Fibroblast of lung (primary cell): ENCODE measurements at regions not wholly inside any gene's neighbourhood (a gene's known extent, or its start where the extent isn't known, plus 50 kb on each side); places are given as distances from the start of the nearest gene placed in this dataset.
"Not testable (repeated sequence)": the region's sequence is repeated elsewhere in the genome, so short reads cannot be mapped to it uniquely, and the experiment has no call there.

Experiments used
- DNase-seq, 2 donors: peaks; one replicate each; pipeline versions ENCODE4 v3.0.0 to v3.0.0-alpha.2; 2010; ENCODE audit warnings: low read depth in 2 of 2
- H2AFZ ChIP-seq: 2 replicates; pipeline ENCODE4 v1.5.1; 2012; ENCODE audit warnings: low read length, control low read depth, inconsistent platforms
- H3K27ac ChIP-seq: 2 replicates; pipeline ENCODE4 v1.5.1; 2011; ENCODE audit warnings: low read length, control low read depth; ENCODE audit not compliant: insufficient read depth
- H3K27me3 ChIP-seq: 2 replicates; pipeline ENCODE4 v1.5.1; 2011; ENCODE audit warnings: mild to moderate bottlenecking, low read length; ENCODE audit not compliant: control insufficient read depth, insufficient read depth
- H3K36me3 ChIP-seq: 2 replicates; pipeline ENCODE4 v1.5.1; 2011; ENCODE audit warnings: low read length; ENCODE audit not compliant: control insufficient read depth, insufficient read depth
- H3K4me1 ChIP-seq: 2 replicates; pipeline ENCODE4 v1.5.1; 2011; ENCODE audit warnings: low read length; ENCODE audit not compliant: control insufficient read depth, insufficient read depth; ENCODE audit errors: extremely low read depth
- H3K4me2 ChIP-seq: 2 replicates; pipeline ENCODE4 v1.5.1; 2011; ENCODE audit warnings: low read length, control low read depth; ENCODE audit not compliant: insufficient read depth; ENCODE audit errors: extremely low read depth
- H3K4me3 ChIP-seq, 4 experiments: fragments of 200-600 bp in 1 of 4; sonication (generic) in 1 of 4; replicated peaks in 1 of 4; 2 replicates each; pipeline ENCODE4 v1.5.1; 2011 to 2016; ENCODE audit warnings: low read length in 4 of 4, low read depth in 3 of 4, mild to moderate bottlenecking in 3 of 4, control low read depth in 2 of 4, inconsistent platforms in 1 of 4, mixed read lengths in 1 of 4; ENCODE audit not compliant: insufficient read depth in 1 of 4; ENCODE audit errors: control extremely low read depth in 1 of 4
- H3K79me2 ChIP-seq: 2 replicates; pipeline ENCODE4 v1.5.1; 2012; ENCODE audit warnings: mild to moderate bottlenecking, low read length, inconsistent platforms; ENCODE audit not compliant: control insufficient read depth, insufficient read depth
- H3K9ac ChIP-seq: 2 replicates; pipeline ENCODE4 v1.5.1; 2011; ENCODE audit warnings: mild to moderate bottlenecking, low read length, control low read depth; ENCODE audit not compliant: insufficient read depth
- H3K9me3 ChIP-seq: 2 replicates; pipeline ENCODE4 v1.5.1; 2012; ENCODE audit warnings: low read depth, low read length; ENCODE audit not compliant: control insufficient read depth, insufficient read depth
- H4K20me1 ChIP-seq: 2 replicates; pipeline ENCODE4 v1.5.1; 2011; ENCODE audit warnings: low read length; ENCODE audit not compliant: control insufficient read depth, insufficient read depth; ENCODE audit errors: extremely low read depth
- TF ChIP-seq, protein P1 (sequence below), 2 donors: IDR thresholded peaks in 1 of 2; conservative IDR thresholded peaks in 1 of 2; 1 replicate in 1 of 2; 2 replicates in 1 of 2; pipeline ENCODE4 v1.5.1; 2011 to 2012; ENCODE audit warnings: low read length in 2 of 2, control low read depth in 1 of 2, inconsistent platforms in 1 of 2, low read depth in 1 of 2, mild to moderate bottlenecking in 1 of 2

DNA sequence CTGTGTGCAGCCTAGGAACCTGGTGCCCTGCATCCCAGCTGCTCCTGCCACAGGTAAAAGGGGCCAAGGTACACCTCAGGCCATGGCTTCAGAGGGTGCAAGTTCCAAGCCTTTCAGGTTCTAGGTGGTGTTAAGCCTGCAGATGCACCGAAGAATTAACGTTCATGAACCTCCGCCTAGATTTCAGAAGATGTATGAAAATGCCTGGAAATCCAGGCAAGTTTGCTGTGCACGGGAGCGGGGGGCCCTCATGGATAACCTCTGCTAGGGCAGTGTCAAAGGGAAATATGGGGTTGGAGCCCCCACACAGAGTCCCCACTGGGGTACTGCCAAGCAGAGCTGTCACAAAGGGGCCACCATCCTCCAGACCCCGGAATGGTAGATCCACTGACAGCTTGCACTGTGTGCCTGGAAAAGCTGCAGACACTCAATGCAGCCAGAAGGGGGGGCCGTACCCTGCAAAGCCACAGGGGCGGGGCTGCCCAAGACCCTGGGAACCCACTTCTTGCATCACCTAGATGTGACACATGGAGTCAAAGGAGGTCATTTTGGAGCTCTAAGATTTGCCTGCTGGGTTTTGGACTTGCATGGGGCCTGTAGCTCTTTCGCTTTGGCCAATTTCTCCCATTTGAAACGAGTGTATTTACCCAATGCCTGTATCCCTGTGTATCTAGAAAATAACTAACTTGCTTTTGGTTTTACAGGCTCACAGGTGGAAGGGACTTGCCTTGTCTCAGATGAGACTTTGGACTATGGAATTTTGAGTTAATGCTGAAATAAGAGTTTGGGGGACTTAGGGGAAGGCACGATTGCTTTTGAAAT is 145.2 kb upstream of the C1QTNF3 start:
- not testable (repeated sequence) for H4K20me1 ChIP-seq, H3K4me3 ChIP-seq, H3K9ac ChIP-seq, H3K36me3 ChIP-seq, H3K4me1 ChIP-seq, H2AFZ ChIP-seq, H3K4me2 ChIP-seq, H3K79me2 ChIP-seq, H3K9me3 ChIP-seq, H3K27ac ChIP-seq, H3K27me3 ChIP-seq
- TF ChIP-seq, protein P1, sequence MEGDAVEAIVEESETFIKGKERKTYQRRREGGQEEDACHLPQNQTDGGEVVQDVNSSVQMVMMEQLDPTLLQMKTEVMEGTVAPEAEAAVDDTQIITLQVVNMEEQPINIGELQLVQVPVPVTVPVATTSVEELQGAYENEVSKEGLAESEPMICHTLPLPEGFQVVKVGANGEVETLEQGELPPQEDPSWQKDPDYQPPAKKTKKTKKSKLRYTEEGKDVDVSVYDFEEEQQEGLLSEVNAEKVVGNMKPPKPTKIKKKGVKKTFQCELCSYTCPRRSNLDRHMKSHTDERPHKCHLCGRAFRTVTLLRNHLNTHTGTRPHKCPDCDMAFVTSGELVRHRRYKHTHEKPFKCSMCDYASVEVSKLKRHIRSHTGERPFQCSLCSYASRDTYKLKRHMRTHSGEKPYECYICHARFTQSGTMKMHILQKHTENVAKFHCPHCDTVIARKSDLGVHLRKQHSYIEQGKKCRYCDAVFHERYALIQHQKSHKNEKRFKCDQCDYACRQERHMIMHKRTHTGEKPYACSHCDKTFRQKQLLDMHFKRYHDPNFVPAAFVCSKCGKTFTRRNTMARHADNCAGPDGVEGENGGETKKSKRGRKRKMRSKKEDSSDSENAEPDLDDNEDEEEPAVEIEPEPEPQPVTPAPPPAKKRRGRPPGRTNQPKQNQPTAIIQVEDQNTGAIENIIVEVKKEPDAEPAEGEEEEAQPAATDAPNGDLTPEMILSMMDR (conservative IDR thresholded peaks at IDR 0.05 in 1 of 2, IDR thresholded peaks at IDR 0.05 in 1 of 2; ENCODE audit: low read depth in 1 of 2, low read length in 2 of 2) = peak; percentile 15 to 30
- peak; percentile 22 to 28 for DNase-seq

DNA sequence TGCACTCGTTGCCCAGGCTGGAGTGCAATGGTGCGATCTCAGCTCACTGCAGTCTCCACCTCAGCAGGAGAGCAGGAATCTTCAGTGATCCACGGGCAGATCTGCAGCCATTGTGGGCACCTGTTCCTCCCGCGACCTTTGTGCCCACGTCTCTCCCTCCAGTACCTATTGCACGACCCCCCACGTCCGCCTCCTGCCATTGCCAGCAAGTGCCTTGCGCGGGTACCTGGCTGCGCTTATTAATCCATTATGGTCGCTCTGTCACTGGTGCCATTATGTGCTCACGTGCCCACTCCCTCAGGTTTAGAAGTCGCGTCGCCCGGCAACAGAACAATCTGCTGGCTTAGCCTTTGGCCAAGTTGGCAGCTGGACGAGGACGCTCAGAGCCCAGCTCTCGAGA is 146.2 kb upstream of the C1QTNF3 start:
- H3K4me3 ChIP-seq, H3K9me3 ChIP-seq, H3K27ac ChIP-seq, DNase-seq, H3K79me2 ChIP-seq, H2AFZ ChIP-seq, H4K20me1 ChIP-seq, H3K4me2 ChIP-seq, H3K9ac ChIP-seq, H3K36me3 ChIP-seq, H3K27me3 ChIP-seq, H3K4me1 ChIP-seq: not testable (repeated sequence)

DNA sequence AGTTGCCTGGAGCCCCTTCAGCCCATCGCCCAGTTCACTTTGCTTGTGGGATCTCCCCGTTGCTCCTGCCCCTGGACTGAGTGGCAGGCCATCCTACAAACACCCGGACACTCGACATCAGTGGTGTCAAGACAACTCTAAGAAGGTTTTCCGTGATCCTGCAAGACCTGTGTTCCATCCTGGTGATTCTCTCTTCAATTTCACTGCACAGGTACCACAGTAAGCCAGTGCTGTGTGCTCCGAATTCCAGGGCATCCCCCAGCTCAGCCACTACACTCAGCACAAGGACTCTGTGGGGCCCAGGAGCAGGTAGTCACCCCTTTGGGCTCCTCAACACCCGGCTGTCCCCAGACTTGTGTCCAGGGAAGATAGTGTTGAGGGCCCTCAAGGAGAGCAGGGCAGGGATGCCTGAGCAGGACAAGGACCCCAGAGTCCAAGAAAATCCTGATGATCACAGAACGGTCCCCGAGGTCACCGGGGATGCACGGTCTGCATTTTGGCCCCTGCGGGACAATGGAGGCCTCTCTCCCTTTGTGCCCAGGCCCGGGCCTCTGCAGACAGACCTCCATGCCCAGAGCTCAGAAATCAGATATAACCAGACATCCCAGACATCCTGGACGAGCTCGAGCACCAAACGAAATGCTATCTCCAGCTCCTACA is 146.9 kb upstream of the C1QTNF3 start:
- H4K20me1 ChIP-seq, DNase-seq, H3K9ac ChIP-seq, H3K4me3 ChIP-seq, H3K27ac ChIP-seq, H3K79me2 ChIP-seq, H3K36me3 ChIP-seq, H3K9me3 ChIP-seq, H3K27me3 ChIP-seq, H3K4me2 ChIP-seq, H3K4me1 ChIP-seq, H2AFZ ChIP-seq: not testable (repeated sequence)

DNA sequence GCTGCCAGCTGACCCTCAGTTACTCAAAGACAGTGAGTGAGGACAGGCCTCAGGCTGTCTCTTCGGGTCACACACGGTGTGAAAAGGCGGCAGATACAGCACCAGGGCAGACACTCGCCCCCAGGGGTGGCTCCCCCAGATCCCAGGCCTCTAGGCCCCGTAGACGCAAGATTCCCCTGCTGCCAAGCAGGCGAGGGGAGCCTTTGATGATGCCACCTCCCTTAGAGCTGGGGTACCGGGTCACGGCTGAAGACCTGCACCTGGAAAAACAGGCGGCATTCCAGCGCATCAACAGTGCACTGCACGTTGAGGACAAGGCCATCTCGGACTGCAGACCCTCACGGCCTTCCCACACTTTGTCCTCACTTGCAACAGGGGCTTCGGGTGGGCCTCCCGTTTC is 147.5 kb upstream of the C1QTNF3 start:
- H3K36me3 ChIP-seq, H3K4me3 ChIP-seq, H3K4me2 ChIP-seq, H2AFZ ChIP-seq, H3K9me3 ChIP-seq, DNase-seq, H3K9ac ChIP-seq, H3K79me2 ChIP-seq, H4K20me1 ChIP-seq, H3K27ac ChIP-seq, H3K4me1 ChIP-seq, H3K27me3 ChIP-seq: not testable (repeated sequence)

DNA sequence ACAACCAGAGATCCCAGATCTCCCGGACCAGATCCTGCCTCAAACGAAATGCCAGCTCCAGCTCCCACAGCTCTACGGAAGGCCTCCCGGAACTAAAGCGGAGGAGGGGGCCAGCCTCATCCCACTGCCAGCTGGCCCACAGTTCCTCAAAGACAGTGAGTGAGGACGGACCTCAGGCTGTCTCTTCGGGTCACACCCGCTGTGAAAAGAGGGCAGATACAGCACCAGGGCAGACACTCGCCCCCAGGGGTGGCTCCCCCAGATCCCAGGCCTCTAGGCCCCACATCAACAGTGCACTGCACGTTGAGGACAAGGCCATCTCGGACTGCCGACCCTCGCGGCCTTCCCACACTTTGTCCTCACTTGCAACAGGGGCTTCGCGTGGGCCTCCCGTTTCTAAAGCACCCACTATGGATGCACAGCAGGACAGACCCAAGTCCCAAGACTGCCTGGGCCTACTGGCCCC is 148.3 kb upstream of the C1QTNF3 start:
- H2AFZ ChIP-seq, H3K36me3 ChIP-seq, H3K27ac ChIP-seq, H4K20me1 ChIP-seq, H3K9me3 ChIP-seq, H3K4me2 ChIP-seq, H3K4me1 ChIP-seq, H3K27me3 ChIP-seq, DNase-seq, H3K4me3 ChIP-seq, H3K9ac ChIP-seq, H3K79me2 ChIP-seq: not testable (repeated sequence)
